A549 (cell line): ENCODE measurements at regions not wholly inside any gene's neighbourhood (a gene's known extent, or its start where the extent isn't known, plus 50 kb on each side); places are given as distances from the start of the nearest gene placed in this dataset.

ENCODE experiments used
- BHLHE40 ChIP-seq: IDR thresholded peaks from 2 replicates; pipeline ENCODE4 v1.6.1; 2012; ENCODE audit warnings: low read depth, low read length, inconsistent platforms
- EP300 ChIP-seq, 2 experiments: fragments of >200 bp; sonication (Bioruptor Twin); formaldehyde crosslinking; IDR thresholded peaks; 2 replicates in 1 of 2; 3 replicates in 1 of 2; pipeline ENCODE4 v1.6.1; 2016 to 2017
- KDM5A ChIP-seq: fragments of 200-600 bp; sonication (generic); IDR thresholded peaks from 2 replicates; pipeline ENCODE4 v1.6.1; 2016; ENCODE audit warnings: antibody characterized with exemption, mild to moderate bottlenecking
- MYC ChIP-seq: IDR thresholded peaks from 2 replicates; pipeline ENCODE4 v1.6.1; 2012; ENCODE audit warnings: mild to moderate bottlenecking, inconsistent platforms, low read length, improper control_type of control experiment, borderline replicate concordance
- PHF8 ChIP-seq: fragments of 200-600 bp; sonication (generic); IDR thresholded peaks from 2 replicates; pipeline ENCODE4 v1.6.1; 2016; ENCODE audit warnings: low read depth, mild to moderate bottlenecking, antibody characterized with exemption, moderate library complexity, borderline replicate concordance
- POLR2A ChIP-seq: IDR thresholded peaks from 2 replicates; pipeline ENCODE4 v1.6.1; 2012; ENCODE audit warnings: mild to moderate bottlenecking, low read length
- RAD21 ChIP-seq, 2 experiments: fragments of >200 bp in 1 of 2; sonication (Bioruptor Twin) in 1 of 2; formaldehyde crosslinking in 1 of 2; IDR thresholded peaks in 1 of 2; conservative IDR thresholded peaks in 1 of 2; 2 replicates in 1 of 2; 3 replicates in 1 of 2; pipeline ENCODE4 v1.6.1; 2012 to 2018; ENCODE audit warnings: inconsistent platforms in 1 of 2
- ZSCAN20 ChIP-seq: fragments of 250-450 bp; sonication (Bioruptor Pico); IDR thresholded peaks from 2 replicates; pipeline ENCODE4 v1.8.0; 2022; ENCODE audit warnings: mild to moderate bottlenecking, moderate library complexity
- TF ChIP-seq, protein P1 (sequence below): fragments of 450-650 bp; IDR thresholded peaks from 2 replicates; pipeline ENCODE4 v1.6.1; 2014; ENCODE audit warnings: antibody characterized with exemption
- TF ChIP-seq, protein P2 (sequence below): fragments of 200-600 bp; sonication (generic); IDR thresholded peaks from 2 replicates; pipeline ENCODE4 v1.6.1; 2016; ENCODE audit warnings: antibody characterized with exemption, mild to moderate bottlenecking, moderate library complexity
- TF ChIP-seq, protein P3 (sequence below): fragments of >200 bp; sonication (Bioruptor Twin); formaldehyde crosslinking; IDR thresholded peaks from 3 replicates; pipeline ENCODE4 v1.5.1; 2016
- TF ChIP-seq, protein P4 (sequence below): IDR thresholded peaks from 2 replicates; pipeline ENCODE4 v1.6.1; 2012
- TF ChIP-seq, protein P5 (sequence below): fragments of 250-450 bp; sonication (Bioruptor Pico); IDR thresholded peaks from 2 replicates; pipeline ENCODE4 v1.5.0; 2021; ENCODE audit warnings: mild to moderate bottlenecking, moderate library complexity, borderline replicate concordance

DNA sequence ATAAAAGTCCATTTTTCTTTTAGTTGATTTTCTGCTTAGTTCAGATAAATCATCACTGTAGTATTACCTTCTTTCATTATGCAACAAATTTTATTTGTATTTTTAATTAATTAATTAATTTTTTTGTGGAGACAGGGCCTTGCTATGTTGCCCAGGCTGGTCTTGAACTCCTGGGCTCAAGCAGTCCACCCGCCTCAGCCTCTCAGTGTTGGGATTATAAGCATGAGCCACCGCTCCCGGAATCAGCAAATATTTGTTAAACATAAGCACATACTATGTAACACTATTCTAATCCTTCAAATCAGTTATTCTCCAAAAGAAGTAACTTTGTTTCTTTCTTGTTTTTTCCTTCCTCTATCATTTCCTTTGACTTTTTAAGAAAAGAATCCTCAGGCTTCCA, 584.8 kb upstream of the ANKRD30A start:
- TF ChIP-seq PHF8: no peak
- TF ChIP-seq, protein P1, sequence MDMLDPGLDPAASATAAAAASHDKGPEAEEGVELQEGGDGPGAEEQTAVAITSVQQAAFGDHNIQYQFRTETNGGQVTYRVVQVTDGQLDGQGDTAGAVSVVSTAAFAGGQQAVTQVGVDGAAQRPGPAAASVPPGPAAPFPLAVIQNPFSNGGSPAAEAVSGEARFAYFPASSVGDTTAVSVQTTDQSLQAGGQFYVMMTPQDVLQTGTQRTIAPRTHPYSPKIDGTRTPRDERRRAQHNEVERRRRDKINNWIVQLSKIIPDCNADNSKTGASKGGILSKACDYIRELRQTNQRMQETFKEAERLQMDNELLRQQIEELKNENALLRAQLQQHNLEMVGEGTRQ: no peak
- TF ChIP-seq ZSCAN20 (CRISPR knock-in tag): no peak
- TF ChIP-seq, protein P2, sequence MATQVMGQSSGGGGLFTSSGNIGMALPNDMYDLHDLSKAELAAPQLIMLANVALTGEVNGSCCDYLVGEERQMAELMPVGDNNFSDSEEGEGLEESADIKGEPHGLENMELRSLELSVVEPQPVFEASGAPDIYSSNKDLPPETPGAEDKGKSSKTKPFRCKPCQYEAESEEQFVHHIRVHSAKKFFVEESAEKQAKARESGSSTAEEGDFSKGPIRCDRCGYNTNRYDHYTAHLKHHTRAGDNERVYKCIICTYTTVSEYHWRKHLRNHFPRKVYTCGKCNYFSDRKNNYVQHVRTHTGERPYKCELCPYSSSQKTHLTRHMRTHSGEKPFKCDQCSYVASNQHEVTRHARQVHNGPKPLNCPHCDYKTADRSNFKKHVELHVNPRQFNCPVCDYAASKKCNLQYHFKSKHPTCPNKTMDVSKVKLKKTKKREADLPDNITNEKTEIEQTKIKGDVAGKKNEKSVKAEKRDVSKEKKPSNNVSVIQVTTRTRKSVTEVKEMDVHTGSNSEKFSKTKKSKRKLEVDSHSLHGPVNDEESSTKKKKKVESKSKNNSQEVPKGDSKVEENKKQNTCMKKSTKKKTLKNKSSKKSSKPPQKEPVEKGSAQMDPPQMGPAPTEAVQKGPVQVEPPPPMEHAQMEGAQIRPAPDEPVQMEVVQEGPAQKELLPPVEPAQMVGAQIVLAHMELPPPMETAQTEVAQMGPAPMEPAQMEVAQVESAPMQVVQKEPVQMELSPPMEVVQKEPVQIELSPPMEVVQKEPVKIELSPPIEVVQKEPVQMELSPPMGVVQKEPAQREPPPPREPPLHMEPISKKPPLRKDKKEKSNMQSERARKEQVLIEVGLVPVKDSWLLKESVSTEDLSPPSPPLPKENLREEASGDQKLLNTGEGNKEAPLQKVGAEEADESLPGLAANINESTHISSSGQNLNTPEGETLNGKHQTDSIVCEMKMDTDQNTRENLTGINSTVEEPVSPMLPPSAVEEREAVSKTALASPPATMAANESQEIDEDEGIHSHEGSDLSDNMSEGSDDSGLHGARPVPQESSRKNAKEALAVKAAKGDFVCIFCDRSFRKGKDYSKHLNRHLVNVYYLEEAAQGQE: no peak
- TF ChIP-seq, protein P3, sequence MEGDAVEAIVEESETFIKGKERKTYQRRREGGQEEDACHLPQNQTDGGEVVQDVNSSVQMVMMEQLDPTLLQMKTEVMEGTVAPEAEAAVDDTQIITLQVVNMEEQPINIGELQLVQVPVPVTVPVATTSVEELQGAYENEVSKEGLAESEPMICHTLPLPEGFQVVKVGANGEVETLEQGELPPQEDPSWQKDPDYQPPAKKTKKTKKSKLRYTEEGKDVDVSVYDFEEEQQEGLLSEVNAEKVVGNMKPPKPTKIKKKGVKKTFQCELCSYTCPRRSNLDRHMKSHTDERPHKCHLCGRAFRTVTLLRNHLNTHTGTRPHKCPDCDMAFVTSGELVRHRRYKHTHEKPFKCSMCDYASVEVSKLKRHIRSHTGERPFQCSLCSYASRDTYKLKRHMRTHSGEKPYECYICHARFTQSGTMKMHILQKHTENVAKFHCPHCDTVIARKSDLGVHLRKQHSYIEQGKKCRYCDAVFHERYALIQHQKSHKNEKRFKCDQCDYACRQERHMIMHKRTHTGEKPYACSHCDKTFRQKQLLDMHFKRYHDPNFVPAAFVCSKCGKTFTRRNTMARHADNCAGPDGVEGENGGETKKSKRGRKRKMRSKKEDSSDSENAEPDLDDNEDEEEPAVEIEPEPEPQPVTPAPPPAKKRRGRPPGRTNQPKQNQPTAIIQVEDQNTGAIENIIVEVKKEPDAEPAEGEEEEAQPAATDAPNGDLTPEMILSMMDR: no peak
- TF ChIP-seq POLR2A: no peak
- TF ChIP-seq KDM5A: no peak
- no peak for TF ChIP-seq MYC
- no peak for TF ChIP-seq RAD21 (conservative IDR thresholded peaks at IDR 0.05 in 1 of 2, IDR thresholded peaks at IDR 0.05 in 1 of 2)
- TF ChIP-seq, protein P4, sequence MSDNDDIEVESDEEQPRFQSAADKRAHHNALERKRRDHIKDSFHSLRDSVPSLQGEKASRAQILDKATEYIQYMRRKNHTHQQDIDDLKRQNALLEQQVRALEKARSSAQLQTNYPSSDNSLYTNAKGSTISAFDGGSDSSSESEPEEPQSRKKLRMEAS: no peak
- TF ChIP-seq BHLHE40: no peak
- TF ChIP-seq, protein P5, sequence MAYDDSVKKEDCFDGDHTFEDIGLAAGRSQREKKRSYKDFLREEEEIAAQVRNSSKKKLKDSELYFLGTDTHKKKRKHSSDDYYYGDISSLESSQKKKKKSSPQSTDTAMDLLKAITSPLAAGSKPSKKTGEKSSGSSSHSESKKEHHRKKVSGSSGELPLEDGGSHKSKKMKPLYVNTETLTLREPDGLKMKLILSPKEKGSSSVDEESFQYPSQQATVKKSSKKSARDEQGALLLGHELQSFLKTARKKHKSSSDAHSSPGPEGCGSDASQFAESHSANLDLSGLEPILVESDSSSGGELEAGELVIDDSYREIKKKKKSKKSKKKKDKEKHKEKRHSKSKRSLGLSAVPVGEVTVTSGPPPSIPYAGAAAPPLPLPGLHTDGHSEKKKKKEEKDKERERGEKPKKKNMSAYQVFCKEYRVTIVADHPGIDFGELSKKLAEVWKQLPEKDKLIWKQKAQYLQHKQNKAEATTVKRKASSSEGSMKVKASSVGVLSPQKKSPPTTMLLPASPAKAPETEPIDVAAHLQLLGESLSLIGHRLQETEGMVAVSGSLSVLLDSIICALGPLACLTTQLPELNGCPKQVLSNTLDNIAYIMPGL: no peak
- no peak for TF ChIP-seq EP300 (IDR thresholded peaks at IDR 0.05)
